Peyer's patch (tissue), 4 donors: ENCODE measurements at regions not wholly inside any gene's neighbourhood (a gene's known extent, or its start where the extent isn't known, plus 50 kb on each side); places are given as distances from the start of the nearest gene placed in this dataset.

Experiments used
- DNase-seq, 3 donors: peaks; one replicate each; pipeline ENCODE4 v3.0.0-alpha.2; 2017 to 2019
- H3K27ac ChIP-seq, 4 donors: fragments of 200-600 bp; sonication (generic); one replicate each; pipeline ENCODE4 v1.5.1; 2016 to 2019
- H3K27me3 ChIP-seq, 2 donors: fragments of 200-600 bp; sonication (generic); one replicate each; pipeline ENCODE4 v1.5.1; 2019
- H3K36me3 ChIP-seq, 3 donors: fragments of 200-600 bp; sonication (generic); one replicate each; pipeline ENCODE4 v1.5.1; 2016 to 2019
- H3K4me1 ChIP-seq, 4 donors: fragments of 200-600 bp; sonication (generic); one replicate each; pipeline ENCODE4 v1.5.1; 2016 to 2019
- H3K4me3 ChIP-seq, 4 donors: fragments of 200-600 bp; sonication (generic); 1 replicate in 3 of 4; 2 replicates in 1 of 4; pipeline ENCODE4 v1.5.1; 2016 to 2019; ENCODE audit warnings: mild to moderate bottlenecking in 1 of 4
- H3K9me3 ChIP-seq, 4 donors: fragments of 200-600 bp; sonication (generic); one replicate each; pipeline ENCODE4 v1.5.1; 2016 to 2019; ENCODE audit warnings: mild to moderate bottlenecking in 1 of 4
- CTCF ChIP-seq, 6 experiments: fragments of 450-650 bp in 4 of 6; fragments of 200-600 bp in 2 of 6; sonication (generic) in 1 of 6; IDR thresholded peaks; one replicate each; pipeline ENCODE4 v1.5.1; 2017 to 2019; ENCODE audit warnings: antibody characterized with exemption in 6 of 6, mild to moderate bottlenecking in 3 of 6, moderate library complexity in 1 of 6
- POLR2A ChIP-seq, 2 donors: fragments of 450-650 bp; IDR thresholded peaks; one replicate each; pipeline ENCODE4 v1.5.1; 2017; ENCODE audit warnings: antibody characterized with exemption in 2 of 2, mild to moderate bottlenecking in 2 of 2, moderate library complexity in 2 of 2

- Histone ChIP-seq H3K4me3 (no peak overlapping the region), H3K36me3 (no peaks in the 10 kb centered on the region), H3K4me1 (no peaks in the 10 kb centered on the region), H3K27ac (no peak overlapping the region), H3K27me3 (no peaks in the 10 kb centered on the region), H3K9me3 (no peaks in the 10 kb centered on the region)
- DNase-seq, result no peak
- no peak for TF ChIP-seq POLR2A (IDR thresholded peaks at IDR 0.05)
- no peak for TF ChIP-seq CTCF (IDR thresholded peaks at IDR 0.05)
Measured at GRCh38 chr2:217097346-217097745, 237.5 kb upstream of the TNP1 start.

GRCh38 chr2:217096474-217097225 lies 236.8 kb upstream of the TNP1 start:
- Histone ChIP-seq H3K27me3 (no peaks in the 10 kb centered on the region), H3K27ac (no peak overlapping the region), H3K4me3 (no peak overlapping the region), H3K36me3 (no peaks in the 10 kb centered on the region), H3K4me1 (no peaks in the 10 kb centered on the region), H3K9me3 (no peaks in the 10 kb centered on the region)
- TF ChIP-seq CTCF (IDR thresholded peaks at IDR 0.05) (no peak), POLR2A (IDR thresholded peaks at IDR 0.05) (no peak)
- no peak for DNase-seq

- H3K4me1 ChIP-seq, result no peaks in the 10 kb centered on the region
- H3K36me3 ChIP-seq, result no peaks in the 10 kb centered on the region
- TF ChIP-seq POLR2A (IDR thresholded peaks at IDR 0.05) (no peak), CTCF (IDR thresholded peaks at IDR 0.05) (no peak)
- H3K27me3 ChIP-seq, result no peaks in the 10 kb centered on the region
- no peak overlapping the region for H3K4me3 ChIP-seq
- DNase-seq, result no peak
- no peak overlapping the region for H3K27ac ChIP-seq
- no peaks in the 10 kb centered on the region for H3K9me3 ChIP-seq
Measured at GRCh38 chr2:217095511-217096205, 235.8 kb upstream of the TNP1 start.

GRCh38 chr2:217092710-217093379 lies 233.0 kb upstream of the TNP1 start:
- Histone ChIP-seq H3K27me3 (no peaks in the 10 kb centered on the region), H3K27ac (no peak overlapping the region), H3K36me3 (no peaks in the 10 kb centered on the region), H3K4me3 (no peak overlapping the region), H3K9me3 (no peaks in the 10 kb centered on the region), H3K4me1 (no peaks in the 10 kb centered on the region)
- DNase-seq, result no peak
- TF ChIP-seq CTCF (IDR thresholded peaks at IDR 0.05), result no peak
- TF ChIP-seq POLR2A (IDR thresholded peaks at IDR 0.05), result no peak

- Histone ChIP-seq H3K4me3 (no peak overlapping the region), H3K36me3 (no peaks in the 10 kb centered on the region), H3K27ac (no peak overlapping the region), H3K27me3 (no peaks in the 10 kb centered on the region), H3K4me1 (no peaks in the 10 kb centered on the region), H3K9me3 (no peaks in the 10 kb centered on the region)
- TF ChIP-seq CTCF (IDR thresholded peaks at IDR 0.05), result no peak
- TF ChIP-seq POLR2A (IDR thresholded peaks at IDR 0.05), result no peak
- DNase-seq, result no peak
Measured at GRCh38 chr2:217091531-217091930, 231.7 kb upstream of the TNP1 start.
